ENCODE measurements at regions not wholly inside any gene's neighbourhood (a gene's known extent, or its start where the extent isn't known, plus 50 kb on each side); places are given as distances from the start of the nearest gene placed in this dataset.
"Not testable (repeated sequence)": the region's sequence is repeated elsewhere in the genome, so short reads cannot be mapped to it uniquely, and the experiment has no call there.

GRCh38 chr7:83273699-83274098, 111.0 kb upstream of the PCLO start:
- no peak for DNase-seq (ENCODE audit: insufficient read length, low spot score)
- no peak for TF ChIP-seq CTCF (IDR thresholded peaks at IDR 0.05; ENCODE audit: insufficient read depth, missing control alignments)
- FAIRE-seq = no peak

- TF ChIP-seq CTCF (IDR thresholded peaks at IDR 0.05; ENCODE audit: insufficient read depth, missing control alignments) = peak; percentile 90
- FAIRE-seq = peak; percentile 91
- DNase-seq (ENCODE audit: insufficient read length, low spot score) = no peak
Observed at GRCh38 chr7:83271212-83272099, 108.8 kb upstream of the PCLO start.

- no peak for FAIRE-seq
- no peak for TF ChIP-seq CTCF (IDR thresholded peaks at IDR 0.05; ENCODE audit: insufficient read depth, missing control alignments)
- no peak for DNase-seq (ENCODE audit: insufficient read length, low spot score)
Observed at GRCh38 chr7:83270407-83270806, 107.7 kb upstream of the PCLO start.

GRCh38 chr7:83267141-83267631, 104.5 kb upstream of the PCLO start:
- no peak for TF ChIP-seq CTCF (IDR thresholded peaks at IDR 0.05; ENCODE audit: insufficient read depth, missing control alignments)
- DNase-seq (ENCODE audit: insufficient read length, low spot score) (no peak), FAIRE-seq (no peak)

- not testable (repeated sequence) for DNase-seq (ENCODE audit: insufficient read length, low spot score); FAIRE-seq
Observed at GRCh38 chr7:83263442-83264034, 100.9 kb upstream of the PCLO start.

GRCh38 chr7:83259064-83259463, 96.4 kb upstream of the PCLO start:
- TF ChIP-seq CTCF (IDR thresholded peaks at IDR 0.05; ENCODE audit: insufficient read depth, missing control alignments) = no peak
- FAIRE-seq (no peak), DNase-seq (ENCODE audit: insufficient read length, low spot score) (no peak)

GRCh38 chr7:83248000-83248399, 85.3 kb upstream of the PCLO start:
- no peak for TF ChIP-seq CTCF (IDR thresholded peaks at IDR 0.05; ENCODE audit: insufficient read depth, missing control alignments)
- no peak for FAIRE-seq

GRCh38 chr7:83219231-83219630, 56.5 kb upstream of the PCLO start:
- FAIRE-seq; DNase-seq (ENCODE audit: insufficient read length, low spot score): not testable (repeated sequence)

More at GRCh38 chr7:83248000-83248399, 85.3 kb upstream of the PCLO start:
- no peak for DNase-seq (ENCODE audit: insufficient read length, low spot score)
